22Rv1 (cell line): ENCODE measurements at regions not wholly inside any gene's neighbourhood (a gene's known extent, or its start where the extent isn't known, plus 50 kb on each side); places are given as distances from the start of the nearest gene placed in this dataset.

Experiments
- H3K27ac ChIP-seq: fragments of 450-650 bp; 2 replicates; pipeline ENCODE4 v1.5.1; 2017
- CTCF ChIP-seq: fragments of 450-650 bp; IDR thresholded peaks from 2 replicates; pipeline ENCODE4 v1.5.1; 2017; ENCODE audit warnings: mild to moderate bottlenecking
- ZFX ChIP-seq: fragments of 450-650 bp; IDR thresholded peaks from 2 replicates; pipeline ENCODE4 v1.6.1; 2017; ENCODE audit warnings: antibody characterized with exemption, borderline replicate concordance

GRCh38 chr10:130757821-130758489 lies 553.6 kb downstream of the TCERG1L start:
- TF ChIP-seq CTCF (no peak), ZFX (no peak)
- no peak overlapping the region for H3K27ac ChIP-seq

GRCh38 chr10:130758529-130758928 lies 553.0 kb downstream of the TCERG1L start:
- TF ChIP-seq ZFX: no peak
- no peak for TF ChIP-seq CTCF
- H3K27ac ChIP-seq: no peak overlapping the region

DNA sequence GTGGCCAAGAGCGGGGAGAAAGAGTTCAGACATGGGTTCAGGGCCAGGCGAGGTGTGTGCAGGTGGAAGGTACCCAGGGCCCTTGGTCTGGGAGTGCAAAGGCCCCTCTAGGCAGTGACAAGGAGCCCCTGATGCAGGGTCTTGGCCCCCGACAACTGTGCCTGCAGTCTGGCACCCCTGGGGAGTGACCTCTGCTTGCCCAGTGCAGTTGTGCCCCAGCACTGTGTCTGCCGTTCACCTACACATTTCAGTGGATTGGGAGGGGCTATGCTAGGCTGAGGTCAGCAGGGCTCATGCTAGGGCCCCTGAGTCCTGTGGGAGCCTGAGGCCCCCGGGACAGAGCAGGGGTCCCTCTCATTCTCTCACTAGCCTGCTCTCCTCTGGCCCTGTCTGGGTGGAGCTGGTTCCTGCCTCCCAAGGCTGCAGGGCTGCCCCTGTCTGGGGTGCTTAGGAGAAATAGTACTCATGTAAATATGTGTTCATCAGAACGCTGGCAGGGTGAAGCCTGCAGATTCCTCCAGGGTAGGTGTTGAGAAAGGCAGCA lies 550.4 kb downstream of the TCERG1L start:
- no peak for TF ChIP-seq ZFX
- no peak for TF ChIP-seq CTCF

GRCh38 chr10:130761788-130762301 lies 549.7 kb downstream of the TCERG1L start:
- TF ChIP-seq ZFX: no peak
- TF ChIP-seq CTCF: no peak
- H3K27ac ChIP-seq: no peak overlapping the region

More for the DNA sequence above, 550.4 kb downstream of the TCERG1L start:
- H3K27ac ChIP-seq: no peak overlapping the region

DNA sequence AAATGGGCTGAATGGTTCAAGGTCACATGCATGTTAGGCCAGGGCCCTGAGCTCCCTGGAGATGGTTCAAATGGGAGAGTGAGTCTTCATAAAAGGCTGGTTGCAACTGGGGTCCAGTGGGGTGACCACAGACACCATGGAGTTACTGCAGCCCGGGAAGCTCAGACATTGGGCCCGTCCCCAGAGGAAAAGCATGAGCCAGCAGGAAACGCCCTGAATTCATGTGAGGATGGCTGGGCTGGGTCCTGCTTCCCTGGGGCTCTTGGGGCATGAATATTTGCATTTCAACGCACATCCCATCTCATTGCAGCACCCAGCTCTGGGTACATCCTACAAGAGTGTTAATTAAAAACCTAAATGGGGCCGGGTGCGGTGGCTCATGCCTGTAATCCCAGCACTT lies 549.0 kb downstream of the TCERG1L start:
- no peak for TF ChIP-seq CTCF
- no peak for TF ChIP-seq ZFX
- no peak overlapping the region for H3K27ac ChIP-seq

- H3K27ac ChIP-seq: no peak overlapping the region
- TF ChIP-seq ZFX: no peak
- TF ChIP-seq CTCF: no peak
Observed at GRCh38 chr10:130763071-130763470, 548.5 kb downstream of the TCERG1L start.

GRCh38 chr10:130763491-130763890 lies 548.0 kb downstream of the TCERG1L start:
- H3K27ac ChIP-seq: no peak overlapping the region
- no peak for TF ChIP-seq CTCF
- no peak for TF ChIP-seq ZFX
